ENCODE measurements at regions not wholly inside any gene's neighbourhood (a gene's known extent, or its start where the extent isn't known, plus 50 kb on each side); places are given as distances from the start of the nearest gene placed in this dataset.

DNA sequence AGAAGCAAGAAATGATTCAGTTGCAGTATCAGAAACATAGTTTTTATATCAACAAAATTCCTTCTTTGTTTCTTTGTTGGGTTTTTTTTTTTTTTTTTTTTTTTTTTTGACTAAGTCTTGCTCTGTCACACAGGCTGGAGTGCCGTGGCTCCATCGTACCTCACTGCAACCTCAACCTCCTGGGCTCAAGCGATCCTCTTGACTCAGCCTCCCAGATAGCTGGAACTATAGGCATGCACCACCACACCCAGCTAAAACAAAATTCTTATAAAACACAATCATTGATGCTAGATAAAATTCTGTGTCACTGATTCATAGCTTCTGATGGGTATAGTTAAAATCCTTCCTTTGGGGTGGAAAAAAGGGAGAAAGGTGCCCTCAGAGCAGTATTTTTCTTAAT lies 110.3 kb upstream of the TNFAIP3 start:
- Histone ChIP-seq H3K4me1 (replicated peaks in 1 of 4; ENCODE audit: control insufficient read depth in 3 of 4, insufficient read depth in 4 of 4, low read length in 3 of 4) (no peaks in the 10 kb centered on the region), H3K18ac (ENCODE audit: extremely low read depth, low read length) (no peak overlapping the region), H3K27ac (ENCODE audit: low read depth, low read length) (no peak overlapping the region), H3K79me2 (ENCODE audit: control insufficient read depth in 1 of 2, insufficient read depth in 2 of 2, low read length in 2 of 2) (no peaks in the 10 kb centered on the region), H2BK15ac (ENCODE audit: low read length) (no peak overlapping the region), H4K20me1 (replicated peaks in 1 of 2; ENCODE audit: control insufficient read depth in 1 of 2, insufficient read depth in 2 of 2, low read length in 2 of 2) (no peaks in the 10 kb centered on the region), H3K4ac (replicated peaks; ENCODE audit: insufficient read length, low read depth, low read length) (no peak overlapping the region), H4K8ac (ENCODE audit: extremely low read depth, insufficient read depth, low read length) (no peak overlapping the region), H3K79me1 (ENCODE audit: low read depth, low read length) (no peaks in the 10 kb centered on the region), H3K4me2 (ENCODE audit: insufficient read depth in 1 of 2, low read depth in 2 of 2, low read length in 2 of 2) (no peak overlapping the region), H4K91ac (replicated peaks; ENCODE audit: insufficient read length, low read length) (no peak overlapping the region), H3K23ac (ENCODE audit: insufficient read length) (no peak overlapping the region), H2AFZ (ENCODE audit: low read length) (no peak overlapping the region), H3K9me3 (ENCODE audit: insufficient read depth in 2 of 2, low read depth in 1 of 2, low read length in 1 of 2) (no peaks in the 10 kb centered on the region), H2BK5ac (ENCODE audit: low read depth, low read length) (no peak overlapping the region), H3K4me3 (ENCODE audit: extremely low read depth in 1 of 4, insufficient read depth in 2 of 4, low read depth in 3 of 4, low read length in 4 of 4) (no peak overlapping the region), H3K56ac (replicated peaks; ENCODE audit: insufficient read length, low read depth, low read length) (no peak overlapping the region), H2BK20ac (ENCODE audit: low read length) (no peak overlapping the region), H3K27me3 (replicated peaks in 1 of 4; ENCODE audit: control insufficient read depth in 3 of 4, extremely low read depth in 1 of 4, insufficient read depth in 3 of 4, low read length in 3 of 4) (no peaks in the 10 kb centered on the region), H2BK12ac (ENCODE audit: low read depth, low read length) (no peak overlapping the region), H3K23me2 (ENCODE audit: low read depth, low read length) (no peaks in the 10 kb centered on the region; the same call in 1 of the 2 replicates), H2AK5ac (ENCODE audit: low read depth, low read length) (no peak overlapping the region), H4K5ac (ENCODE audit: insufficient read length, low read depth, low read length) (no peak overlapping the region), H3K9ac (replicated peaks in 1 of 4; ENCODE audit: extremely low read depth in 1 of 4, low read depth in 3 of 4, low read length in 3 of 4) (no peak overlapping the region), H3K36me3 (ENCODE audit: control insufficient read depth in 2 of 4, insufficient read depth in 4 of 4, low read length in 3 of 4) (no peaks in the 10 kb centered on the region), H2BK120ac (replicated peaks; ENCODE audit: low read depth, low read length) (no peak overlapping the region), H3K14ac (ENCODE audit: insufficient read length) (no peak overlapping the region)
- 97% methylated on average over 3 of the region's 3 CpGs; no CpG with 5 or more reads in 1 of the 2 experiments for WGBS, 2 experiments (ENCODE audit: extremely low coverage in 1 of 2, insufficient coverage in 1 of 2, insufficient read length in 1 of 2, insufficient replicate concordance in 2 of 2, low coverage in 1 of 2, low lambda C conversion rate in 2 of 2, missing lambda C conversion rate in 1 of 2)
- CTCF ChIA-PET (ENCODE audit: partially characterized antibody) = interaction anchor here (0.6 to 1.1 kb wide), 2 partner anchors 48 to 98 kb away, joined by 3 read pairs; no protein-coding TSS in a partner anchor
- FAIRE-seq = no peak
- no peak for DNase-seq (ENCODE audit: low read depth in 1 of 2, low spot score in 2 of 2)
- POLR2A ChIA-PET (ENCODE audit: partially characterized antibody) = no interaction called here
- TF ChIP-seq NANOG (IDR thresholded peaks at IDR 0.05; ENCODE audit: insufficient read depth, low read depth, low read length, poor library complexity, severe bottlenecking) = no peak
- TF ChIP-seq FOSL1 (IDR thresholded peaks at IDR 0.05; ENCODE audit: insufficient read depth, low read depth, low read length) = no peak
- TF ChIP-seq KDM1A (IDR thresholded peaks at IDR 0.05; ENCODE audit: borderline replicate concordance, low read length) = no peak
- no peak for TF ChIP-seq GABPA (IDR thresholded peaks at IDR 0.05; ENCODE audit: borderline replicate concordance, insufficient read depth, low read length)
- no peak for TF ChIP-seq ZNF274 (IDR thresholded peaks at IDR 0.05; ENCODE audit: borderline replicate concordance, extremely low read depth, low read length)
- no peak for TF ChIP-seq EP300 (IDR thresholded peaks at IDR 0.05; ENCODE audit: borderline replicate concordance in 1 of 2, low read depth in 2 of 2, low read length in 2 of 2)
- TF ChIP-seq JUND (IDR thresholded peaks at IDR 0.05; ENCODE audit: low read length) = no peak
- TF ChIP-seq, protein P1, sequence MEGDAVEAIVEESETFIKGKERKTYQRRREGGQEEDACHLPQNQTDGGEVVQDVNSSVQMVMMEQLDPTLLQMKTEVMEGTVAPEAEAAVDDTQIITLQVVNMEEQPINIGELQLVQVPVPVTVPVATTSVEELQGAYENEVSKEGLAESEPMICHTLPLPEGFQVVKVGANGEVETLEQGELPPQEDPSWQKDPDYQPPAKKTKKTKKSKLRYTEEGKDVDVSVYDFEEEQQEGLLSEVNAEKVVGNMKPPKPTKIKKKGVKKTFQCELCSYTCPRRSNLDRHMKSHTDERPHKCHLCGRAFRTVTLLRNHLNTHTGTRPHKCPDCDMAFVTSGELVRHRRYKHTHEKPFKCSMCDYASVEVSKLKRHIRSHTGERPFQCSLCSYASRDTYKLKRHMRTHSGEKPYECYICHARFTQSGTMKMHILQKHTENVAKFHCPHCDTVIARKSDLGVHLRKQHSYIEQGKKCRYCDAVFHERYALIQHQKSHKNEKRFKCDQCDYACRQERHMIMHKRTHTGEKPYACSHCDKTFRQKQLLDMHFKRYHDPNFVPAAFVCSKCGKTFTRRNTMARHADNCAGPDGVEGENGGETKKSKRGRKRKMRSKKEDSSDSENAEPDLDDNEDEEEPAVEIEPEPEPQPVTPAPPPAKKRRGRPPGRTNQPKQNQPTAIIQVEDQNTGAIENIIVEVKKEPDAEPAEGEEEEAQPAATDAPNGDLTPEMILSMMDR (IDR thresholded peaks at IDR 0.05; ENCODE audit: control extremely low read depth in 1 of 3, insufficient read depth in 1 of 3, low read depth in 1 of 3, low read length in 3 of 3) = no peak
- no peak for TF ChIP-seq EZH2 (IDR thresholded peaks at IDR 0.05; ENCODE audit: low read depth, low read length, severe bottlenecking)
- TF ChIP-seq POU5F1 (IDR thresholded peaks at IDR 0.05; ENCODE audit: low read depth, low read length) = no peak
- no peak for TF ChIP-seq ATF3 (IDR thresholded peaks at IDR 0.05; ENCODE audit: insufficient read depth, low read depth, low read length)

Data from H1 (cell line).